AG08396 (cell line): ENCODE measurements at regions not wholly inside any gene's neighbourhood (a gene's known extent, or its start where the extent isn't known, plus 50 kb on each side); places are given as distances from the start of the nearest gene placed in this dataset.
"Not testable (repeated sequence)": the region's sequence is repeated elsewhere in the genome, so short reads cannot be mapped to it uniquely, and the experiment has no call there.

ENCODE experiments used
- DNase-seq: peaks from one replicate; pipeline ENCODE4 v3.0.0; 2012; ENCODE audit warnings: low spot score, mixed read lengths

GRCh38 chr2:239745386-239746227 lies 279.5 kb downstream of the NDUFA10 start:
- DNase-seq: no peak

- no peak for DNase-seq
Observed at GRCh38 chr2:239744706-239745340, 280.3 kb downstream of the NDUFA10 start.

GRCh38 chr2:239743206-239743605 lies 281.9 kb downstream of the NDUFA10 start:
- DNase-seq: no peak

GRCh38 chr2:239742377-239742776 lies 282.8 kb downstream of the NDUFA10 start:
- no peak for DNase-seq

- DNase-seq: no peak
Observed at GRCh38 chr2:239739206-239739605, 285.9 kb downstream of the NDUFA10 start.

- no peak for DNase-seq
Observed at GRCh38 chr2:239738159-239738558, 287.0 kb downstream of the NDUFA10 start.

GRCh38 chr2:239737144-239737463 lies 288.0 kb downstream of the NDUFA10 start:
- DNase-seq: no peak

GRCh38 chr2:239736358-239737143 lies 288.6 kb downstream of the NDUFA10 start:
- DNase-seq: no peak

- DNase-seq: no peak
Observed at GRCh38 chr2:239735829-239736357, 289.2 kb downstream of the NDUFA10 start.

- DNase-seq: no peak
Observed at GRCh38 chr2:239735131-239735828, 289.9 kb downstream of the NDUFA10 start.

- DNase-seq: no peak
Observed at GRCh38 chr2:239734436-239735005, 290.6 kb downstream of the NDUFA10 start.

GRCh38 chr2:239732666-239733010 lies 292.5 kb downstream of the NDUFA10 start:
- no peak for DNase-seq

GRCh38 chr2:239731998-239732665 lies 293.0 kb downstream of the NDUFA10 start:
- DNase-seq: no peak

GRCh38 chr2:239731422-239731821 lies 293.7 kb downstream of the NDUFA10 start:
- no peak for DNase-seq

- no peak for DNase-seq
Observed at GRCh38 chr2:239730897-239731296, 294.2 kb downstream of the NDUFA10 start.

GRCh38 chr2:239730567-239730882 lies 294.6 kb downstream of the NDUFA10 start:
- DNase-seq: not testable (repeated sequence)

- DNase-seq: no peak
Observed at GRCh38 chr2:239729681-239730566, 295.2 kb downstream of the NDUFA10 start.

GRCh38 chr2:239729151-239729550 lies 296.0 kb downstream of the NDUFA10 start:
- no peak for DNase-seq

GRCh38 chr2:239728751-239729150 lies 296.4 kb downstream of the NDUFA10 start:
- no peak for DNase-seq
